Aorta (tissue), 5 donors: ENCODE measurements at regions not wholly inside any gene's neighbourhood (a gene's known extent, or its start where the extent isn't known, plus 50 kb on each side); places are given as distances from the start of the nearest gene placed in this dataset.

Experiments used
- ATAC-seq: fragments of 200-7000 bp; cut with Tn5 transposase; one replicate; pipeline ENCODE4 v1.9.1; 2022; ENCODE audit warnings: moderate library complexity; ENCODE audit not compliant: low FRiP score
- DNase-seq, 2 donors: peaks; one replicate each; pipeline ENCODE4 v3.0.0-alpha.2; 2020
- H3K27ac ChIP-seq, 2 donors: one replicate each; pipeline ENCODE4 v1.5.1; 2013; ENCODE audit warnings: low read length in 2 of 2, mild to moderate bottlenecking in 2 of 2, moderate library complexity in 2 of 2, control low read depth in 1 of 2, inconsistent platforms in 1 of 2, low read depth in 1 of 2
- H3K27me3 ChIP-seq, 2 donors: one replicate each; pipeline ENCODE4 v1.6.1; 2013; ENCODE audit warnings: control low read depth in 1 of 2, low read length in 1 of 2, mild to moderate bottlenecking in 1 of 2, moderate library complexity in 1 of 2; ENCODE audit not compliant: insufficient read depth in 2 of 2, control insufficient read depth in 1 of 2
- H3K36me3 ChIP-seq, 2 donors: one replicate each; pipeline ENCODE4 v1.6.1; 2013; ENCODE audit warnings: control low read depth in 1 of 2, low read length in 1 of 2, mild to moderate bottlenecking in 1 of 2; ENCODE audit not compliant: insufficient read depth in 2 of 2, control insufficient read depth in 1 of 2
- H3K4me1 ChIP-seq, 2 donors: one replicate each; pipeline ENCODE4 v1.6.1; 2013; ENCODE audit warnings: low read length in 2 of 2, control low read depth in 1 of 2, mild to moderate bottlenecking in 1 of 2, moderate library complexity in 1 of 2; ENCODE audit not compliant: insufficient read depth in 2 of 2, control insufficient read depth in 1 of 2
- H3K4me3 ChIP-seq, 2 donors: one replicate each; pipeline ENCODE4 v1.5.1; 2013; ENCODE audit warnings: low read length in 2 of 2, control low read depth in 1 of 2, mild to moderate bottlenecking in 1 of 2
- H3K9me3 ChIP-seq: one replicate; pipeline ENCODE4 v1.6.1; 2013; ENCODE audit warnings: mild to moderate bottlenecking, low read length; ENCODE audit not compliant: control insufficient read depth
- whole genome bisulfite sequencing, 2 donors: extraction: QIAGEN DNeasy Blood & Tissue Kit; methylation state at CpG; one replicate each; pipeline ENCODE4 v1.1.7; 2013; 5-methylcytosine and 5-hydroxymethylcytosine counted together
- intact Hi-C, 2 donors: fragments of 100-400 bp; cut with DNase I; formaldehyde crosslinking; loops; one replicate each; pipeline versions ENCODE4 v1.14.2 to v1.15.0; 2022
- donor health status: healthy with polysubstance abuse.
- donor health status: Bipolar disorder and iron deficiency.
- donor health status: DM: no; HTN: no; CAD: no.
- donor health status: DM: no; HTN: no; CAD: no.
- donor health status: DM: yes; HTN: yes; CAD: no.

GRCh38 chr9:75461183-75461582 lies 372.9 kb downstream of the OSTF1 start:
- Histone ChIP-seq H3K4me3 (no peak overlapping the region), H3K9me3 (no peaks in the 10 kb centered on the region), H3K4me1 (no peaks in the 10 kb centered on the region), H3K36me3 (no peaks in the 10 kb centered on the region), H3K27ac (no peak overlapping the region), H3K27me3 (no peaks in the 10 kb centered on the region)
- ATAC-seq (no peak), DNase-seq (no peak)
- intact Hi-C loops, result no loop called here

- no peaks in the 10 kb centered on the region for H3K9me3 ChIP-seq
- no peaks in the 10 kb centered on the region for H3K27me3 ChIP-seq
- no peaks in the 10 kb centered on the region for H3K4me1 ChIP-seq
- no peaks in the 10 kb centered on the region for H3K36me3 ChIP-seq
- no peak for DNase-seq
- no peak overlapping the region for H3K27ac ChIP-seq
- no peak for ATAC-seq
- intact Hi-C loops, result no loop called here
- 73 to 79% methylated on average over 1 of the region's 1 CpG for WGBS, 2 donors
- no peak overlapping the region for H3K4me3 ChIP-seq
Measured at GRCh38 chr9:75462866-75463265, 374.6 kb downstream of the OSTF1 start.

- DNase-seq (no peak), ATAC-seq (no peak)
- Histone ChIP-seq H3K27me3 (no peaks in the 10 kb centered on the region), H3K36me3 (no peaks in the 10 kb centered on the region), H3K4me3 (no peak overlapping the region), H3K27ac (no peak overlapping the region), H3K9me3 (no peaks in the 10 kb centered on the region), H3K4me1 (no peaks in the 10 kb centered on the region)
- intact Hi-C loops, result no loop called here
Measured at GRCh38 chr9:75463871-75464270, 375.6 kb downstream of the OSTF1 start.

GRCh38 chr9:75464726-75465125 lies 376.4 kb downstream of the OSTF1 start:
- Histone ChIP-seq H3K9me3 (no peaks in the 10 kb centered on the region), H3K4me3 (no peak overlapping the region), H3K4me1 (no peaks in the 10 kb centered on the region), H3K27me3 (no peaks in the 10 kb centered on the region), H3K27ac (no peak overlapping the region), H3K36me3 (no peaks in the 10 kb centered on the region)
- 83 to 91% methylated on average over 4 of the region's 4 CpGs for whole genome bisulfite sequencing, 2 donors
- no peak for ATAC-seq
- DNase-seq, result no peak
- intact Hi-C loops, result no loop called here

GRCh38 chr9:75467142-75467541 lies 378.8 kb downstream of the OSTF1 start:
- Histone ChIP-seq H3K27ac (no peak overlapping the region), H3K36me3 (no peaks in the 10 kb centered on the region), H3K4me1 (peaks cover 0 to 2% of the 10 kb centered on the region in 2 donors), H3K9me3 (no peaks in the 10 kb centered on the region), H3K4me3 (no peak overlapping the region), H3K27me3 (no peaks in the 10 kb centered on the region)
- no peak for DNase-seq
- intact Hi-C loops, result no loop called here
- no peak for ATAC-seq
- WGBS, 2 donors, result 94 to 95% methylated on average over 2 of the region's 2 CpGs

GRCh38 chr9:75471549-75472114 lies 383.3 kb downstream of the OSTF1 start:
- intact Hi-C loops, result no loop called here
- 59% methylated on average over 3 of the region's 3 CpGs for WGBS, 2 donors
- Histone ChIP-seq H3K27ac (no peak overlapping the region), H3K36me3 (no peaks in the 10 kb centered on the region), H3K9me3 (no peaks in the 10 kb centered on the region), H3K27me3 (no peaks in the 10 kb centered on the region), H3K4me1 (peaks cover 0 to 2% of the 10 kb centered on the region in 2 donors), H3K4me3 (no peak overlapping the region)
- ATAC-seq (no peak), DNase-seq (no peak)

- 88 to 91% methylated on average over 2 of the region's 2 CpGs for WGBS, 2 donors
- Histone ChIP-seq H3K27ac (no peak overlapping the region), H3K4me1 (peaks cover 0 to 2% of the 10 kb centered on the region in 2 donors), H3K9me3 (peaks cover 4% of the 10 kb centered on the region), H3K36me3 (no peaks in the 10 kb centered on the region), H3K27me3 (no peaks in the 10 kb centered on the region), H3K4me3 (no peak overlapping the region)
- ATAC-seq, result no peak
- intact Hi-C loops, result no loop called here
- DNase-seq, result no peak
Measured at GRCh38 chr9:75482566-75482965, 394.3 kb downstream of the OSTF1 start.

- intact Hi-C loops, result no loop called here
- Histone ChIP-seq H3K9me3 (peaks cover under 1% of the 10 kb centered on the region), H3K4me3 (no peak overlapping the region), H3K36me3 (no peaks in the 10 kb centered on the region), H3K4me1 (peaks cover 0 to 2% of the 10 kb centered on the region in 2 donors), H3K27me3 (no peaks in the 10 kb centered on the region), H3K27ac (no peak overlapping the region)
- 15 to 18% methylated on average over 2 of the region's 2 CpGs for WGBS, 2 donors
- DNase-seq (no peak), ATAC-seq (no peak)
Measured at GRCh38 chr9:75483636-75484035, 395.3 kb downstream of the OSTF1 start.

- no peaks in the 10 kb centered on the region for H3K36me3 ChIP-seq
- no peaks in the 10 kb centered on the region for H3K27me3 ChIP-seq
- DNase-seq (no peak), ATAC-seq (no peak)
- intact Hi-C loops, result no loop called here
- peaks cover 2% of the 10 kb centered on the region for H3K9me3 ChIP-seq
- H3K4me1 ChIP-seq, result peaks cover 0 to 2% of the 10 kb centered on the region in 2 donors
- H3K4me3 ChIP-seq, result no peak overlapping the region
- no peak overlapping the region for H3K27ac ChIP-seq
- WGBS, 2 donors, result 76 to 78% methylated on average over 5 of the region's 5 CpGs
Measured at GRCh38 chr9:75487856-75488718, 399.8 kb downstream of the OSTF1 start.
